Upper lobe of right lung (tissue), 1 donor: ENCODE measurements at regions not wholly inside any gene's neighbourhood (a gene's known extent, or its start where the extent isn't known, plus 50 kb on each side); places are given as distances from the start of the nearest gene placed in this dataset.

ENCODE experiments used
- ATAC-seq: fragments of 200-7000 bp; cut with Tn5 transposase; one replicate; pipeline ENCODE4 v1.9.1; 2020; ENCODE audit warnings: mild to moderate bottlenecking, moderate library complexity
- DNase-seq: peaks from one replicate; pipeline ENCODE4 v3.0.0-alpha.2; 2020
- H3K27ac ChIP-seq: fragments of 200-600 bp; one replicate; pipeline ENCODE4 v1.8.0; 2022
- H3K27me3 ChIP-seq: fragments of 200-600 bp; one replicate; pipeline ENCODE4 v1.8.0; 2022; ENCODE audit warnings: mild to moderate bottlenecking
- H3K36me3 ChIP-seq: fragments of 200-600 bp; one replicate; pipeline ENCODE4 v1.8.0; 2022
- H3K4me1 ChIP-seq: fragments of 200-600 bp; one replicate; pipeline ENCODE4 v1.8.0; 2022
- H3K4me3 ChIP-seq: fragments of 200-600 bp; one replicate; pipeline ENCODE4 v1.8.0; 2022; ENCODE audit warnings: mild to moderate bottlenecking
- H3K9me3 ChIP-seq: fragments of 200-600 bp; one replicate; pipeline ENCODE4 v1.8.0; 2022
- CTCF ChIP-seq: fragments of 200-600 bp; IDR thresholded peaks from one replicate; pipeline ENCODE4 v1.8.0; 2022; ENCODE audit warnings: antibody characterized with exemption
- intact Hi-C: fragments of 100-400 bp; cut with DNase I; formaldehyde crosslinking; loops from one replicate; pipeline ENCODE4 v1.11.0; 2022
- donor health status: DM: no; HTN: yes; CAD: no; lungs with severe emphysema.

- no peak for ATAC-seq
- DNase-seq: no peak
- intact Hi-C loops: no loop called here
Observed at GRCh38 chrX:9166584-9166944, 132.6 kb upstream of the FAM9B start.

GRCh38 chrX:9171841-9172463, 138.0 kb upstream of the FAM9B start:
- no peak for DNase-seq
- Histone ChIP-seq H3K36me3 (no peaks in the 10 kb centered on the region), H3K27ac (no peak overlapping the region), H3K4me1 (no peaks in the 10 kb centered on the region), H3K4me3 (no peak overlapping the region), H3K27me3 (no peaks in the 10 kb centered on the region), H3K9me3 (no peaks in the 10 kb centered on the region)
- no peak for TF ChIP-seq CTCF
- intact Hi-C loops: no loop called here
- no peak for ATAC-seq

More at GRCh38 chrX:9166584-9166944, 132.6 kb upstream of the FAM9B start:
- no peak for TF ChIP-seq CTCF
- Histone ChIP-seq H3K4me1 (no peaks in the 10 kb centered on the region), H3K27me3 (no peaks in the 10 kb centered on the region), H3K36me3 (no peaks in the 10 kb centered on the region), H3K4me3 (no peak overlapping the region), H3K27ac (no peak overlapping the region), H3K9me3 (no peaks in the 10 kb centered on the region)

- no peak overlapping the region for H3K4me3 ChIP-seq
- H3K36me3 ChIP-seq: no peaks in the 10 kb centered on the region
- ATAC-seq (no peak), DNase-seq (no peak)
- H3K27me3 ChIP-seq: no peaks in the 10 kb centered on the region
- intact Hi-C loops: no loop called here
- H3K4me1 ChIP-seq: no peaks in the 10 kb centered on the region
- no peak overlapping the region for H3K27ac ChIP-seq
- H3K9me3 ChIP-seq: no peaks in the 10 kb centered on the region
- no peak for TF ChIP-seq CTCF
Observed at GRCh38 chrX:9172464-9172850, 138.5 kb upstream of the FAM9B start.

GRCh38 chrX:9180623-9181022, 146.7 kb upstream of the FAM9B start:
- H3K4me1 ChIP-seq: no peaks in the 10 kb centered on the region
- H3K27ac ChIP-seq: no peak overlapping the region
- TF ChIP-seq CTCF: no peak
- DNase-seq: no peak
- ATAC-seq: no peak
- intact Hi-C loops: no loop called here
- no peaks in the 10 kb centered on the region for H3K9me3 ChIP-seq
- no peaks in the 10 kb centered on the region for H3K27me3 ChIP-seq
- H3K4me3 ChIP-seq: no peak overlapping the region
- no peaks in the 10 kb centered on the region for H3K36me3 ChIP-seq

GRCh38 chrX:9182041-9182440, 148.1 kb upstream of the FAM9B start:
- H3K9me3 ChIP-seq: no peaks in the 10 kb centered on the region
- no peak overlapping the region for H3K27ac ChIP-seq
- no peaks in the 10 kb centered on the region for H3K36me3 ChIP-seq
- TF ChIP-seq CTCF: no peak
- H3K4me3 ChIP-seq: no peak overlapping the region
- no peaks in the 10 kb centered on the region for H3K4me1 ChIP-seq
- ATAC-seq: no peak
- H3K27me3 ChIP-seq: no peaks in the 10 kb centered on the region
- intact Hi-C loops: no loop called here
- DNase-seq: no peak

- intact Hi-C loops: no loop called here
Observed at GRCh38 chrX:9183481-9183880, 149.6 kb upstream of the FAM9B start.

More at GRCh38 chrX:9183481-9183880, 149.6 kb upstream of the FAM9B start:
- Histone ChIP-seq H3K9me3 (no peaks in the 10 kb centered on the region), H3K4me3 (no peak overlapping the region), H3K4me1 (no peaks in the 10 kb centered on the region), H3K36me3 (no peaks in the 10 kb centered on the region), H3K27me3 (no peaks in the 10 kb centered on the region), H3K27ac (no peak overlapping the region)
- ATAC-seq (no peak), DNase-seq (no peak)
- no peak for TF ChIP-seq CTCF
